ENCODE measurements at regions not wholly inside any gene's neighbourhood (a gene's known extent, or its start where the extent isn't known, plus 50 kb on each side); places are given as distances from the start of the nearest gene placed in this dataset.

GRCh38 chr2:66235428-66235827 is 199.5 kb upstream of the MEIS1 start:
- H4K20me1 ChIP-seq (ENCODE audit: control insufficient read depth, insufficient read depth, low read length, poor library complexity, severe bottlenecking) = no peaks in the 10 kb centered on the region
- Mint-ChIP-seq H3K4me3 (no peak overlapping the region), H3K9me3 (ENCODE audit: insufficient read depth) (no peaks in the 10 kb centered on the region), H3K27me3 (no peaks in the 10 kb centered on the region), H3K27ac (no peak overlapping the region), H3K4me1 (no peaks in the 10 kb centered on the region)
- ATAC-seq (ENCODE audit: low read depth) (no peak), DNase-seq (no peak)
- H3K4me1 ChIP-seq (ENCODE audit: control insufficient read depth in 2 of 2, insufficient read depth in 2 of 2, low read length in 2 of 2) = no peaks in the 10 kb centered on the region
- H3K27ac ChIP-seq (ENCODE audit: low read length in 2 of 2) = no peak overlapping the region
- CTCF ChIA-PET = no interaction called here
- H3K36me3 ChIP-seq (replicated peaks in 1 of 2; ENCODE audit: control extremely low read depth in 1 of 2, control insufficient read depth in 1 of 2, extremely low read depth in 1 of 2, insufficient read depth in 2 of 2, low read length in 1 of 2) = no peaks in the 10 kb centered on the region
- no peak overlapping the region for H3K4me2 ChIP-seq (replicated peaks; ENCODE audit: low read depth, low read length, poor library complexity, severe bottlenecking)
- intact Hi-C loops (cut with micrococcal nuclease) = no loop called here
- POLR2A ChIA-PET = no interaction called here
- no peak for TF ChIP-seq CTCF (IDR thresholded peaks at IDR 0.05)
- TF ChIP-seq EZH2 (IDR thresholded peaks at IDR 0.05; ENCODE audit: borderline replicate concordance, insufficient read depth, low read depth, low read length, poor library complexity, severe bottlenecking) = no peak
- no peaks in the 10 kb centered on the region for H3K9me3 ChIP-seq (ENCODE audit: control extremely low read depth in 1 of 3, control insufficient read depth in 2 of 3, insufficient read depth in 1 of 3, low read length in 2 of 3)
- H3K9ac ChIP-seq (ENCODE audit: low read length) = no peak overlapping the region
- no peaks in the 10 kb centered on the region for H3K79me2 ChIP-seq (ENCODE audit: control insufficient read depth, insufficient read depth, low read length)
- 100% methylated on average over 1 of the region's 7 CpGs for WGBS (ENCODE audit: insufficient coverage)
- no peak overlapping the region for H3K4me3 ChIP-seq (ENCODE audit: control extremely low read depth in 1 of 5, extremely low read depth in 1 of 5, insufficient read depth in 1 of 5, low read depth in 2 of 5, low read length in 4 of 5)
- no peak overlapping the region for H2AFZ ChIP-seq (ENCODE audit: insufficient read depth, low read depth, low read length, poor library complexity, severe bottlenecking)
- H3K27me3 ChIP-seq (replicated peaks in 1 of 4; ENCODE audit: control extremely low read depth in 1 of 4, control insufficient read depth in 3 of 4, insufficient read depth in 4 of 4, low read length in 3 of 4) = no peaks in the 10 kb centered on the region

GRCh38 chr2:66233981-66234380 is 200.9 kb upstream of the MEIS1 start:
- Mint-ChIP-seq H3K27me3 (no peaks in the 10 kb centered on the region), H3K4me1 (no peaks in the 10 kb centered on the region), H3K9me3 (ENCODE audit: insufficient read depth) (no peaks in the 10 kb centered on the region), H3K27ac (no peak overlapping the region), H3K4me3 (no peak overlapping the region)
- Histone ChIP-seq H3K79me2 (ENCODE audit: control insufficient read depth, insufficient read depth, low read length) (no peaks in the 10 kb centered on the region), H3K27ac (ENCODE audit: low read length in 2 of 2) (no peak overlapping the region), H3K9me3 (ENCODE audit: control extremely low read depth in 1 of 3, control insufficient read depth in 2 of 3, insufficient read depth in 1 of 3, low read length in 2 of 3) (no peaks in the 10 kb centered on the region), H3K4me3 (ENCODE audit: control extremely low read depth in 1 of 5, extremely low read depth in 1 of 5, insufficient read depth in 1 of 5, low read depth in 2 of 5, low read length in 4 of 5) (no peak overlapping the region), H3K4me1 (ENCODE audit: control insufficient read depth in 2 of 2, insufficient read depth in 2 of 2, low read length in 2 of 2) (no peaks in the 10 kb centered on the region), H3K4me2 (replicated peaks; ENCODE audit: low read depth, low read length, poor library complexity, severe bottlenecking) (no peak overlapping the region), H2AFZ (ENCODE audit: insufficient read depth, low read depth, low read length, poor library complexity, severe bottlenecking) (no peak overlapping the region), H3K36me3 (replicated peaks in 1 of 2; ENCODE audit: control extremely low read depth in 1 of 2, control insufficient read depth in 1 of 2, extremely low read depth in 1 of 2, insufficient read depth in 2 of 2, low read length in 1 of 2) (no peaks in the 10 kb centered on the region), H4K20me1 (ENCODE audit: control insufficient read depth, insufficient read depth, low read length, poor library complexity, severe bottlenecking) (no peaks in the 10 kb centered on the region), H3K27me3 (replicated peaks in 1 of 4; ENCODE audit: control extremely low read depth in 1 of 4, control insufficient read depth in 3 of 4, insufficient read depth in 4 of 4, low read length in 3 of 4) (no peaks in the 10 kb centered on the region), H3K9ac (ENCODE audit: low read length) (no peak overlapping the region)
- TF ChIP-seq CTCF (IDR thresholded peaks at IDR 0.05) (no peak), EZH2 (IDR thresholded peaks at IDR 0.05; ENCODE audit: borderline replicate concordance, insufficient read depth, low read depth, low read length, poor library complexity, severe bottlenecking) (no peak)
- intact Hi-C loops (cut with micrococcal nuclease) = no loop called here
- DNase-seq = no peak
- ChIA-PET CTCF (no interaction called here), POLR2A (no interaction called here)
- 90% methylated on average over 1 of the region's 2 CpGs for WGBS (ENCODE audit: insufficient coverage)
- ATAC-seq (ENCODE audit: low read depth) = no peak

Data from B cell (primary cell).